ENCODE measurements at regions not wholly inside any gene's neighbourhood (a gene's known extent, or its start where the extent isn't known, plus 50 kb on each side); places are given as distances from the start of the nearest gene placed in this dataset.

GRCh38 chr3:193910310-193910709 is 225.6 kb upstream of the HES1 start:
- TF ChIP-seq CTCF (conservative IDR thresholded peaks at IDR 0.05; ENCODE audit: low read depth in 2 of 2) = no peak
- TF ChIP-seq EZH2 (IDR thresholded peaks at IDR 0.05; ENCODE audit: low read depth, unreplicated experiment) = no peak
- TF ChIP-seq JUNB (IDR thresholded peaks at IDR 0.05; ENCODE audit: unreplicated experiment) = no peak
- no peak for TF ChIP-seq POLR2AphosphoS5 (IDR thresholded peaks at IDR 0.05; ENCODE audit: low read depth)
- no peak for TF ChIP-seq ETS1 (IDR thresholded peaks at IDR 0.05)
- TF ChIP-seq EZH2phosphoT487 (IDR thresholded peaks at IDR 0.05; ENCODE audit: unreplicated experiment) = no peak
- no peak for TF ChIP-seq REST (IDR thresholded peaks at IDR 0.05; ENCODE audit: unreplicated experiment)
- no peak for TF ChIP-seq CREB1 (CRISPR knock-in tag; IDR thresholded peaks at IDR 0.05; ENCODE audit: low read depth)
